Osteocyte (in vitro differentiated cells): ENCODE measurements at regions not wholly inside any gene's neighbourhood (a gene's known extent, or its start where the extent isn't known, plus 50 kb on each side); places are given as distances from the start of the nearest gene placed in this dataset.

Experiments
- DNase-seq: peaks from one replicate; pipeline ENCODE4 v3.0.0; 2021; ENCODE audit warnings: mixed read lengths; ENCODE audit not compliant: unreplicated experiment; ENCODE audit errors: extremely low spot score
- H3K27ac Mint-ChIP-seq: one replicate; pipeline ENCODE4 v1.8.0; 2021; ENCODE audit warnings: mild to moderate bottlenecking, mixed read lengths; ENCODE audit not compliant: unreplicated experiment
- H3K27me3 Mint-ChIP-seq: one replicate; pipeline ENCODE4 v1.8.0; 2021; ENCODE audit warnings: mixed read lengths; ENCODE audit not compliant: unreplicated experiment
- H3K36me3 Mint-ChIP-seq: one replicate; pipeline ENCODE4 v1.8.0; 2021; ENCODE audit warnings: mixed read lengths; ENCODE audit not compliant: unreplicated experiment
- H3K4me1 Mint-ChIP-seq: one replicate; pipeline ENCODE4 v1.8.0; 2021; ENCODE audit warnings: mixed read lengths; ENCODE audit not compliant: unreplicated experiment
- H3K4me3 Mint-ChIP-seq: one replicate; pipeline ENCODE4 v1.8.0; 2021; ENCODE audit warnings: mild to moderate bottlenecking, moderate library complexity, mixed read lengths; ENCODE audit not compliant: unreplicated experiment
- H3K9me3 Mint-ChIP-seq: one replicate; pipeline ENCODE4 v1.8.0; 2021; ENCODE audit warnings: mixed read lengths; ENCODE audit not compliant: unreplicated experiment
- TF ChIP-seq, protein P1 (sequence below): fragments of 200-600 bp; sonication (generic); IDR thresholded peaks from 2 replicates; pipeline ENCODE4 v1.5.0; 2021; ENCODE audit warnings: antibody characterized with exemption, mild to moderate bottlenecking, moderate library complexity

DNA sequence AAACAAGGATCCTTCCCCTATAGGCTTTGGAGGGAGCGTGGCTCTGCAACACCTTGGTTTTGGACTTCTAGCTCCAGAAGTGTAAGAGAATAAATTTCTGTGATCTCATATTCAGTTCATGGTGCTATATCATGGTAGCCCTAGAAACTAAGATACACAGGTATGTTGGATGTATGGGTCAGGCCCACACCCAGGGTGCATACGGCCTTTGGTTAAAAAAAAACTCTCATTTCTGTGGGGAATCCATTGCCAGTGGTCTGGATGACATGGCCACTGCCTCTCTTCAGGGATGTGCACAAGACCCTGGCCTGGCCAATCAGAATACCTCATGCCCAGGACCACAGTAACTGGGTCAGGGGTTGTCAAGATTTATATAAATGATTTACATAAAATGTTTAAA, 56.8 kb upstream of the CD34 start:
- no peak for DNase-seq
- Mint-ChIP-seq H3K4me1 (peaks cover 24% of the 10 kb centered on the region), H3K27me3 (peaks cover 9% of the 10 kb centered on the region), H3K27ac (no peak overlapping the region), H3K9me3 (no peaks in the 10 kb centered on the region), H3K4me3 (no peak overlapping the region), H3K36me3 (no peaks in the 10 kb centered on the region)
- TF ChIP-seq, protein P1, sequence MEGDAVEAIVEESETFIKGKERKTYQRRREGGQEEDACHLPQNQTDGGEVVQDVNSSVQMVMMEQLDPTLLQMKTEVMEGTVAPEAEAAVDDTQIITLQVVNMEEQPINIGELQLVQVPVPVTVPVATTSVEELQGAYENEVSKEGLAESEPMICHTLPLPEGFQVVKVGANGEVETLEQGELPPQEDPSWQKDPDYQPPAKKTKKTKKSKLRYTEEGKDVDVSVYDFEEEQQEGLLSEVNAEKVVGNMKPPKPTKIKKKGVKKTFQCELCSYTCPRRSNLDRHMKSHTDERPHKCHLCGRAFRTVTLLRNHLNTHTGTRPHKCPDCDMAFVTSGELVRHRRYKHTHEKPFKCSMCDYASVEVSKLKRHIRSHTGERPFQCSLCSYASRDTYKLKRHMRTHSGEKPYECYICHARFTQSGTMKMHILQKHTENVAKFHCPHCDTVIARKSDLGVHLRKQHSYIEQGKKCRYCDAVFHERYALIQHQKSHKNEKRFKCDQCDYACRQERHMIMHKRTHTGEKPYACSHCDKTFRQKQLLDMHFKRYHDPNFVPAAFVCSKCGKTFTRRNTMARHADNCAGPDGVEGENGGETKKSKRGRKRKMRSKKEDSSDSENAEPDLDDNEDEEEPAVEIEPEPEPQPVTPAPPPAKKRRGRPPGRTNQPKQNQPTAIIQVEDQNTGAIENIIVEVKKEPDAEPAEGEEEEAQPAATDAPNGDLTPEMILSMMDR = no peak

- no peaks in the 10 kb centered on the region for H3K9me3 Mint-ChIP-seq
- no peaks in the 10 kb centered on the region for H3K27me3 Mint-ChIP-seq
- H3K4me1 Mint-ChIP-seq = peaks cover 28% of the 10 kb centered on the region
- H3K4me3 Mint-ChIP-seq = no peak overlapping the region
- TF ChIP-seq, protein P1 = no peak
- no peak overlapping the region for H3K27ac Mint-ChIP-seq
- no peak for DNase-seq
- no peaks in the 10 kb centered on the region for H3K36me3 Mint-ChIP-seq
These were observed 55.6 kb upstream of the CD34 start for GRCh38 chr1:207966521-207966920.

DNA sequence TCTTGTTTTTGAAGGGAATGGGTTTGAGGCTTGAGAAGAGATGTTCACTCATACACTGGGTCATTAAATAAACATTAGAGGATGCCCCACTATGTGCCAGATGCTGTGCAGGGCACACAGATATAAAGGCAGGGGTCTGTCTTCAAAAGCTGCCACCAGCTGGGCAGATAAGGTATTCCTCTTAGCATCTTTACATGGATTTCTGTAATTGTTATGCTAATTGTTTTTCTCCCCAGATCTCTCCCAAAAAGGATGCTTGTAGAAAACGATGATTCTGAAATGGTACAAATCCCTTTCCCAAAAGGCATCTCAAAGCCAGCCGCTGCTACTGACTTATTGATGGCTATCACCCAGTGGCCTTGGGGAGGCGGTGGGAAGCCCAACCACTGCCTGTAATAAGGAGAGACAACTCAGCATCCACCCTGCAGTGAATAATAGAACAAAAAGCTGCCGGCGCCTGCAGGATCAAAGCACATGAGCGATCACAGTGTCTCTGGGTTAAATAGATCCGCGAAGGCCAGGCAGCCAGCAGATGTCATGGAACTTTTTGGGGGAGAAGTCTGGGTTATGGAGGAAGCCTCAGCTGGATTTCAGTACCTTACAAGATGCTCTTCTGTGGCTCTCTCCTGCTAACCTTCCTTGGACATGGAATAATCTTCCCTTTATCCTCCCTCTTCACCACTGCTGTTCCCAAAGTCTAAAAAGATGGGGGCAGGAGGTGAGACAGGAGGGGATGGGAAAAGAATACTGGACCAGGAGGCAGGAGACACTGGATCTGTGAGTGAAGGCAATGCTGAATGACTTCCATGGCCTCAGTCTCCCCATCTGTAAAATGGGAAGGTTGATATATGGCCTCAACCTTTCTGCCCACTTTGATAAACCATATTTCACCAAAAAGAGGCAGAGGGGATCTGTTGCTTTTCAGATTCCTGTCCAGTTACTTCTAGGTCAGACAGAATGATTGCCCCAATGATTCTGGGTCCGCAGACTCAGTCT, 54.8 kb upstream of the CD34 start:
- Mint-ChIP-seq H3K27me3 (no peaks in the 10 kb centered on the region), H3K4me3 (no peak overlapping the region), H3K4me1 (peaks cover 24% of the 10 kb centered on the region), H3K36me3 (no peaks in the 10 kb centered on the region), H3K27ac (no peak overlapping the region), H3K9me3 (no peaks in the 10 kb centered on the region)
- DNase-seq = peak; percentile 57
- TF ChIP-seq, protein P1 = no peak

- TF ChIP-seq, protein P1 = no peak
- DNase-seq = peak; percentile 82
- H3K9me3 Mint-ChIP-seq = no peaks in the 10 kb centered on the region
- H3K4me3 Mint-ChIP-seq = peak overlapping the region; percentile 7
- H3K27ac Mint-ChIP-seq = peak overlapping the region; percentile 43
- H3K36me3 Mint-ChIP-seq = no peaks in the 10 kb centered on the region
- peaks cover 21% of the 10 kb centered on the region for H3K4me1 Mint-ChIP-seq
- no peaks in the 10 kb centered on the region for H3K27me3 Mint-ChIP-seq
These were observed 53.5 kb upstream of the CD34 start for GRCh38 chr1:207964195-207964966.
